Neutrophil (primary cell): ENCODE measurements at regions not wholly inside any gene's neighbourhood (a gene's known extent, or its start where the extent isn't known, plus 50 kb on each side); places are given as distances from the start of the nearest gene placed in this dataset.

Experiments
- H3K27ac ChIP-seq: fragments of 200-600 bp; sonication (generic); 2 replicates; pipeline ENCODE4 v1.5.1; 2016; ENCODE audit warnings: mild to moderate bottlenecking, moderate library complexity
- H3K27me3 ChIP-seq: fragments of 200-600 bp; sonication (generic); 2 replicates; pipeline ENCODE4 v1.6.0; 2016; ENCODE audit warnings: mild to moderate bottlenecking
- H3K36me3 ChIP-seq: fragments of 200-600 bp; sonication (generic); 2 replicates; pipeline ENCODE4 v1.5.1; 2017
- H3K4me1 ChIP-seq, 2 experiments: fragments of 200-600 bp in 1 of 2; sonication (generic) in 1 of 2; 1 replicate in 1 of 2; 2 replicates in 1 of 2; pipeline versions ENCODE4 v1.5.1 to v1.6.1; 2013 to 2016; ENCODE audit warnings: low read depth in 1 of 2, low read length in 1 of 2, mild to moderate bottlenecking in 1 of 2, moderate library complexity in 1 of 2; ENCODE audit not compliant: control insufficient read depth in 1 of 2, insufficient read depth in 1 of 2
- H3K4me3 ChIP-seq, 2 experiments: fragments of 200-600 bp in 1 of 2; sonication (generic) in 1 of 2; 1 replicate in 1 of 2; 2 replicates in 1 of 2; pipeline ENCODE4 v1.5.1; 2013 to 2016; ENCODE audit warnings: low read depth in 1 of 2, low read length in 1 of 2, mild to moderate bottlenecking in 1 of 2, moderate library complexity in 1 of 2
- H3K9me3 ChIP-seq: fragments of 200-600 bp; sonication (generic); 2 replicates; pipeline ENCODE4 v1.5.1; 2016
- CTCF ChIP-seq: fragments of 200-600 bp; sonication (generic); IDR thresholded peaks from 2 replicates; pipeline ENCODE4 v1.5.1; 2016; ENCODE audit warnings: antibody characterized with exemption

- H3K4me3 ChIP-seq: no peak overlapping the region
- TF ChIP-seq CTCF: no peak
- H3K4me1 ChIP-seq: no peaks in the 10 kb centered on the region
- no peak overlapping the region for H3K27ac ChIP-seq
- H3K9me3 ChIP-seq: no peaks in the 10 kb centered on the region
- H3K27me3 ChIP-seq: no peaks in the 10 kb centered on the region
- H3K36me3 ChIP-seq: no peaks in the 10 kb centered on the region
Observed at GRCh38 chr18:42437001-42437400, 482.0 kb downstream of the PIK3C3 start.

- H3K27ac ChIP-seq: no peak overlapping the region
- H3K27me3 ChIP-seq: no peaks in the 10 kb centered on the region
- no peaks in the 10 kb centered on the region for H3K36me3 ChIP-seq
- TF ChIP-seq CTCF: no peak
- H3K4me3 ChIP-seq: no peak overlapping the region
- H3K4me1 ChIP-seq: no peaks in the 10 kb centered on the region
- H3K9me3 ChIP-seq: no peaks in the 10 kb centered on the region
Observed at GRCh38 chr18:42437646-42438045, 482.6 kb downstream of the PIK3C3 start.

GRCh38 chr18:42442656-42443055, 487.6 kb downstream of the PIK3C3 start:
- Histone ChIP-seq H3K4me3 (no peak overlapping the region), H3K36me3 (no peaks in the 10 kb centered on the region), H3K4me1 (no peaks in the 10 kb centered on the region), H3K9me3 (no peaks in the 10 kb centered on the region), H3K27me3 (no peaks in the 10 kb centered on the region), H3K27ac (no peak overlapping the region)
- TF ChIP-seq CTCF: no peak

- H3K4me3 ChIP-seq: no peak overlapping the region
- TF ChIP-seq CTCF: no peak
- H3K4me1 ChIP-seq: no peaks in the 10 kb centered on the region
- no peaks in the 10 kb centered on the region for H3K9me3 ChIP-seq
- no peak overlapping the region for H3K27ac ChIP-seq
- no peaks in the 10 kb centered on the region for H3K36me3 ChIP-seq
- H3K27me3 ChIP-seq: no peaks in the 10 kb centered on the region
Observed at GRCh38 chr18:42444349-42444748, 489.3 kb downstream of the PIK3C3 start.

- no peaks in the 10 kb centered on the region for H3K27me3 ChIP-seq
- H3K27ac ChIP-seq: no peak overlapping the region
- H3K36me3 ChIP-seq: no peaks in the 10 kb centered on the region
- H3K9me3 ChIP-seq: no peaks in the 10 kb centered on the region
- no peaks in the 10 kb centered on the region for H3K4me1 ChIP-seq
- TF ChIP-seq CTCF: no peak
- no peak overlapping the region for H3K4me3 ChIP-seq
Observed at GRCh38 chr18:42445359-42445758, 490.3 kb downstream of the PIK3C3 start.

GRCh38 chr18:42446195-42446594, 491.2 kb downstream of the PIK3C3 start:
- Histone ChIP-seq H3K4me3 (no peak overlapping the region), H3K4me1 (no peaks in the 10 kb centered on the region), H3K36me3 (no peaks in the 10 kb centered on the region), H3K27ac (no peak overlapping the region), H3K27me3 (no peaks in the 10 kb centered on the region), H3K9me3 (no peaks in the 10 kb centered on the region)
- no peak for TF ChIP-seq CTCF
